HG03097 (cell line): ENCODE measurements at regions not wholly inside any gene's neighbourhood (a gene's known extent, or its start where the extent isn't known, plus 50 kb on each side); places are given as distances from the start of the nearest gene placed in this dataset.

Source experiments
- ATAC-seq: cut with Tn5 transposase; IDR thresholded peaks from one replicate; pipeline ENCODE4 v1.9.1; 2021; ENCODE audit not compliant: unreplicated experiment, low FRiP score

DNA sequence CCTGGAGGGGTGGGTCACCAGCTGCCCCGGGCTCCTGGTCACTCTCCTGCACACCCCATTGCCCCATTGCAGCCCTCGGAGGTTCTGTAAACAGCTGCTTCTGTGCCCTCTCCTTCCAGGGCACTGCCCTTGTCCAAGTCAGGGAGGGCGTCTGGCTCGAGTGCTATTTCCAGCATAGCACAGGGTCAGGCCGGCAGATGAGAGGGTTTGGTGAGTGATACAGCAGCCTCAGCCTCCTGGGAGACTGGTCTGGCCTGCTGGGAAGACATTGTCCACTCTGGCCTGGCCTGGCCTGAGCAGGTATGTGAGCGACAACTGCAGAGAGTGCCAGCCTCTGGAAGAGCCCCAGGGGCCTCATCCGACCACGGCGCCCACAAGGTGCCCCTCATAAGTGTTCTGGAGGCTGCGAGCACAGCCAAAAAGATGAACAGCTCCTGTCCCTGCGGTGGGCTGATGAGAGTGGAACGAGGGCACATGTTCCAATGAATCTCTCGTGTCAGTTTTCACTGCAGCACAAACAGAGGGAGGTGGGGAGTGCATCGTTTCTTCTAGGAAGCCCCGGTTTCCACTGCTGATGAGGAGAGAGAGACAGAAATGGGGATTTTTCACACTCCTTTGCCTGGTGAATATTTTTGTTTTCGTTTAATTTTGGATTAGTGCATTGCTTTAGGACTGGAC lies 105.8 kb upstream of the SDK2 start:
- ATAC-seq, result no peak

DNA sequence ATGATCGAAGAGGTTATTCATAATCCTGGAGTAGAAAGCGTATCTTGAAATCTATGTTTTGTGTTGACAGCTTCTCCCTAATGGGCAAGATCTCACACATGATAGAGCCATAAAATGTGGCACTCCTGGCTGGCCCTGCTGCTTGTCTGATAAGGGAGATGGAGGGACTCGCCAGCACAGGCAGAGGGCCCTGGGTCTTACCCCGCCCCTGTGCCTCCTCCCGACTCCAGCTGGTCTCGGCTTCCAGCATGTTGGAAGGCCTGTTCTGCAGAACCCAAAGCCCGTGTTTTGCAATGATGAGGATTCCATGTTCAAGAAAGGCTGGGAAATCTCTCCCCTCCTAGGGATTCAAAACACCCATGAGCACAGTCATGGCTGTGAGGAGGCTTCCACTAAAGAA lies 106.7 kb upstream of the SDK2 start:
- ATAC-seq, result no peak

DNA sequence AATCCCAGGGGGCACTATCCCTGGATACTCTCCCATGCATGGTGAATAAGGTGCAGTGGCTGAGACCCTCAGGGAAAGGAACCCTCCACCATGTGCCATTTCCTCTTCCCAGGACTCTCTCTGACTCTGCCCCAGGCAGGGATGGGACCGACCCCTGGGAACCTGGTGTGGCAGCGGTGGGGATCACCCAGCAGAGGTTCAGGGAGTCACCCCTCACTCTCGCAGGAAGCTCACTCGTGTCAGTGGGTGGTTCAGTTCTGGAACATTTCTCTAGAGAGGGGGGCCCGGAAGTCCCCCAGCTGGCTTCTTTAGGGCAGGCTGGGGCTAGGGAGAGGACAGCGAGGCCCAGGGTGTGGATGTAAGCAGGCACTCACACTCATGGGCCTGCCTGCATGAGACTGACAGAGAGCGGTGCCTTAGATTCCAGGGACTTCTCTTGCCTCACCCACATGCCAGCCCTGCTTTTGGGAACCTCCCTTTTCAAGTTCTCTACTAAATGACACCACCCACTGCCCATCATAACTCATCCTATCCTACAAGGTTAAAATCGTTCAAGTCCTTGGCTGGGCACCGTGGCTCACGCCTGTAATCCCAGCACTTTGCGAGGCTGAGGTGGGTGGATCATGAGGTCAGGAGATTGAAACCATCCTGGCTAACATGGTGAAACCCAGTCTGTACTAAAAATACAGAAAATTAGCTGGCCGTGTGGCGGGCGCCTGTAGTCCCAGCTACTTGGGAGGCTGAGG lies 109.7 kb upstream of the SDK2 start:
- ATAC-seq, result no peak

DNA sequence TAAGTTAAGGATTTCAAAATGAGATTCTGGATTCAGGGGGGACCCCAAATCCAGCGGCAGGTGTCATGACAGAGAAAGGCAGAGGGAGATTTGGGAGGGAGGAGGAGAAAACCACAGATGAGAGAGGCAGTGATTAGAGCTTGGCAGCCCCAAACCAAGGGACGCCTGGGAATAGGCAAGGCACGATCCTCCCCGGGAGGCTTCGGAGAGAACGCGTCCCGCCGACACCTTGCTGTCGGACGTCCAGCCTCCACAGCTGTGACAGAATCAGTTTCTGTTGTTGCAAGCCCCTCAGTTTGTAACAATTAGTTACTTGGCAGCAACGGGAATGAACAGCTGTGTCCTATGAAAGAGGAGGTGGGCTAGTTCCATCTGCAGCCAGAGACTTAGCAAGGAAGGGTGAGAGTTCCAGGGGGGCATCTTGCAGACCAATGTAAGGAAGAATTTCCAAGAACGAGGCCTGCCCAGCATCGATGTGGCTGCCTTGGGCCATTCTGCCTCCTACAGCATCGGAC lies 110.7 kb upstream of the SDK2 start:
- no peak for ATAC-seq

DNA sequence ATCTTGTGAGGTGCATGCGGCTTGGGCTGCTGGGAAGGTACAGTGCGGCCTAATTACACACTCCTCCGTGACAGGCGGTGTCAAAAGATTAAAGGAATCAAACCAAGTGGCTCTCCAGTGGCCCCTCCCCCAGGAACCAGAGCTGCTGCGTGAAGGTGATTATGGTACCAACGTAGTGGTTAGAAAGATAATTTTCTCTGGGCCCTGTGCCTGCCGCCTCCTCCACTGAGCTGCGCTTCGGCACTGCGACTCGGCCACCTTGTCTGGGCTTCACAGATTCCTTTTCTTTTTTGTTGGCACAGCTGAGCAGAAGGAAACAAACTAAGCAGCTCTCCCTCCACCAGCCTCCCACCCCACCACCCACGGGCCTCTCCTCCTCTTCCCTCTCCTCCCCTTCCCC lies 113.2 kb upstream of the SDK2 start:
- ATAC-seq, result no peak

DNA sequence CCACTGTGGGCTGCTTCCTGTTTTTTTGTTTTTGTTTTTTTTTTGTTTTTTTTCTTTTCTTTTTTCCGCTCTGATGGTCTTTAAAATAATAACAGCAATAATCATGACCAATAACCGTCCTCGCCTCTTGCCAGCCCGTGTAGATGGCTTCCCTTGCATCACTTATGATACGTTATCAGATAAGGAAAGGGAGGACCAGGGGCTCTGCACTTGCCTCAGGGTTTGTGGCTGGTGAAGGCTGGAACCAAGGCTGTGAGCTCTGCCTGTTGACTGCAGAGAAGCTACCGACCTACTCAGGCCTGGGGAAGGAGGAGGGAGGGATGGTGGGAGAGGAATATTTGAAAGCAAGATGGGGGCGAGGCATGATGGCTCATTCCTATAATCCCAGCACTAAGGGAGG lies 114.0 kb upstream of the SDK2 start:
- ATAC-seq, result no peak

DNA sequence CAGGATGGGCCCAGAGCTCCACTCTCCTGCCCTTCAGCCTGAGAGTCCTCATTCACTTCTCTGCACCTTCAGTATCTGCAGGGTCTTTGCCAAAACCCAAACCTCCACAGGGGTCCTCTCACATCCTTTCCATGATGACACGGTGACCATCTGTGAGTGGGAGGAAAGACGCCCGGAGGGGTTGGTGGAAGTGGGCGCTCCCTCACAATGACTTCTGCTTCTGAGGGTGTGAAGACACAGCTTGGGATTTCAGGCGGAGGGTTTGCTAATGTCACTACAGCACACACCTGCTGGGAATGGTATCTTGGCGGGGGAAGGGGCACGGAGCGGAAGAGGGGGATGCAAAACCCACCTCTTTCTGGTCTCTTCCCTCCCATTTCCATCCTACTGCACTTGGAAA lies 115.1 kb upstream of the SDK2 start:
- no peak for ATAC-seq

DNA sequence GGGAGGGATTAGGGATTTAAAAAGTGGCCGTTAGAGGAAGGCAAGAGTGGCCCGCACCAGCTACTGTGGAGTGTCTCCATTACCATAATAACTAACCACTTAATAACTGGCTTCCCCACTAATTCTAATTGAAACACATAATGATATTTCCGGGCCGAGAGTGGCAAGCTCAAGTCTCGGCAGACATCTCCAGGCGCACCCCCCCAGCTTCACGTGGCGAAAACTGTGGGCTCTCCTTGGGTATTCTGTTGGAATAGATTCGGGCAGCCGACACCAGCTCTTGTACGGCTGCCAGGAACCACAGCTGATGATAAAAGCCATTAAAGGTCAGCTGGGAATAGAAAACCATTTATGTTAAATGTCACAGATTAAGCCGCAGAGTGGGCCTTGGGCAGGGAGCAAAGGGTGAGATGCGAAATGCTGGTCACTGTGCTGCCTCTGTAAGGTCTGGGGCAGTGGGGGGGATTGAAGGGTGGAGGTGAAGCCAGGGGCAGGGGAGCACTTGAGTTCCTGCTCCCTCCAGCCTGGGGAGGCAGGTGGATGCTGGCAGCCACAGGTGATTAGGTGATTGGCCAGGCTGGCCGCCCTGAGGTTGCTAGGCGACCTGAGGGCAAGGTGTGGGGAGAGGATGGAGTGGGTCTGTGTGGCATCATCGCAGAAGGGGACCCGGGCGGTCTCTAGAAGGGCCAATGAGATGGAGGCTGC lies 115.6 kb upstream of the SDK2 start:
- no peak for ATAC-seq

DNA sequence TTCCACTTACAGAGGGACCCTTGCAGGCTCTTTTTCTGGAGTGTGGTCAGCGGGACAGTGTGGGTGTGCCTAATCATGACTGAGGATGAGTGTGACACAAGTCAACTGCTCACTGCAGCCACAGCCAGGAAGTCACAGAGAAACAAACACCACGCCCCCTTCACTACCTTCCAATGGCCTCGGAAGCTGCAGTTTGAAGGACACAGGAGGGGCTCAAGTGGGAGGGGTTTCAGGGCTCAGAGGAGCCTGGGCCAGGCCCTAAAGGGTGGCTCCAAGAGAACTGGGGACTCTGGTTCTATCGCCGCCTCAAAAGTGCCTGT lies 116.2 kb upstream of the SDK2 start:
- no peak for ATAC-seq

DNA sequence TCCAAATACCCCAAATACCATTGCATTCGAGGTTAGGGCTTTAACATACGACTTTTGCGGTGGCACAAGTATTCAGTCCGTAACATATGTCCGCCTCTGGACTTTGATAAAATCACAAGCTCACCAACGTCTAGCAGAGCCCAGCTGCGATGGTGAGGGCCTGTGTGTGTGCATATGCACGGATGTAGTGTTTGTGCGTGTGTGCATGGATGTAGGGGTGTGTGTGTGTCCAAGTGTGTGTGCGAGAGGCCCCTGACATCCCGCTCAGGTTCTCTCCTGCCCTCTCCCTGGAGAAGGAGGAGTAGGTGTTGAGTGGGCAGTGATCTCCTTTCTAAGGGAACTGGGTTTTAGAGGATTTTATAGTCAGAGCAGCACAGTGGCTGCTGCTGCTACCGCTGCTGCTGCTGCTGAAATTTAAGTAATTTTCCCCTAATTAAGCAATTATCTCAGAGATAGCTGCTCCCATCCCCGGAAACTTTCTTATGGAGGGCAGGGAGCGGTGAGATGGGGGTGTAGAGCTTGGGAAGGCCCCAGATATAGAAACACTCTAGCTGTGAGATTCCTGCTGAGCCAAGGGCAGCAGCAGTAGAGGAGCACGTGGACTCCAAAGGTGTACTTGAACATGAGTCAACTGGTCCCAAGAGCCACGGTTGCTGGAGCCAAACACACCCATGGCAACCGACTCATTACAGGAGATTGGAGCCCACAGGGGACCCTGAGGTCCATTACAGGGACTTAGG lies 121.7 kb upstream of the SDK2 start:
- no peak for ATAC-seq

DNA sequence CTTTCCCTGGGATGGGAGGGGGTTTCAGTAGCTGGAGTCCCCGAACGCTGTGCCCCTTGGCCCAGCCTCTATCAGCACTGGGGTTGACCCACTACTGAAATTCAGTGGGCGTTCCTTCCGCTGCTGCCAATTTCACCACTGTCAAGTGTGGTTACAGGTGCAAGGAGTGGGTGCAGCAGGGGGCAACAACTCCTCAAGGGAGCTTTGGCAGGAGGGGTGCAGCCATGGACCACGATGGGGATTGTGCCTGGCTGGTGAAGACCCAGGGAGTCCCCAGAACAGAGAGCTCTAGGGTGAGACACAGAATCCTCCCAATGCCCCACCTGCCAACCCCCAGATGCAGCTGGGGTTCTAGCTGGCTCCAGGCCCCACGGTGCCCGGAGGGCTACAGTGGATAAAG lies 123.5 kb upstream of the SDK2 start:
- ATAC-seq, result no peak

DNA sequence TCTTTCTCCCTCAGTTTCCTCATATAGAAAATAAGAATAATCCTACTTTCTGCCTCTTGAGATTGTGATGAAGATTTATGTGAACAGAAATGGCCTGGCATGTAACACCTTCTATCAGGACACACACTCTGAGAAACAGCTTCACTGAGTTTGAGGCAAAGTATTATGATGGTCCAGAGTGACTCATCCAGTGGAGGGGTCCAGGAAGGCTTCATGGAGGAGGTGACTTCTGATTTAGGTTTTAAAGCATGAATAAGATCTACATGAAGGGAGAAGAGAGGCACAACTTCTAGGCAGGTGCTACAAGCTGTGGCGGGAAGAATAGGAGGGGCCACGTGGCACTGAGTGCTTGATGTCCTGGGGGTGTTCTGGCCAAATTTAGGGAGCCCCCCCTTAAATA lies 124.4 kb upstream of the SDK2 start:
- ATAC-seq, result no peak

DNA sequence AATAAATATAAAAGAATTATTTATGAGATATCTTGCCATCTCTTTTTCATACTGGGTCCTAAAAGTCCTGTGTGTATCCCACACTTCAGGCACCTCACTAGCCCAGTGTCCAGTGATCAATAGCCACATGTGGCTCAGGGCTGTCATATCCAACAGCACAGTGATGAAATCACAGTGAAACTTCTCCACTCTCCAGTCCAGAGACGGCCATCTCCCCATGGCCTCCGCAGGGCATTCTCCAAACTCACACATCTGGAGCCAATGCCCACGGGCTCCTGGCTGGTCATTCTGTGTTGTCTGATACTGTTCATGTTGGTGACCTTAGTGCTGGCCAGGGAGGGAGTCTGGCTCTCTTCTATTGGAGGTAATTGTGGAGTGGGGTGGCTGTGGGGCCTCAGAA lies 125.2 kb upstream of the SDK2 start:
- no peak for ATAC-seq

DNA sequence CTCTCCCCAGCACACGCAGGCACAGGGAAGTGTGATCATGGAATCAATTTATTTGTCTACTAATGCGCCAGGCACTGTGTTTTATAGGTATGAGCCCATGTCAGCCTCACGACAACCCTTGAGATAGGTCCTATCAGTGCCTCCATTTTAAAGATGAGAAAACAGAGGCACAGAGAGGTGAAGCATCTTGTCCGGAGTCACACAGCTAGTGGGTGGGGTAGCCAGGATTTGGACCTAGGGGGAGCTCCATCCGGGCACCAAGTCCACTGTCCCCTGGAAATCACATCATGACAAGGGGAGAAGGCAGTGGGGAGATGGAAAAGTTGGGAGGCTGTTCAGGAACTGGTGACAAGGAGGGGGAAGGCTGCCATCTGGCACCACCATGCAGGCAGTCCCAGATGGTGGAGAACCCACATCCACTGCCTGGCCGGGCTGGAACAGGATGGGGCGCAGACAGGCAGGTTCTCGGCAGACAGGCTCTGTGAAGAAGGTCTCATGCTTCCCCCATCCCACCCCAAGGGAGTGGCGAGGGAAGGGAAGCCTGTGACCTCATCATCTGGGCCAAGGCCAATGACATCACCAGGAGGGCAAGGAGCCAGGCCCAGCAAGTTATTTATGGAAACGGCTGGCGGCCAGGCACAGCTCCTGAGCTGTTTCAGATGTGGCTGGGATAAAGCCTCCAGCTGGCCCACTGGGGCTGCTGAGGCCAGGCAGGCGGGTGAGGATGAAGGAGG lies 126.0 kb upstream of the SDK2 start:
- ATAC-seq, result no peak

DNA sequence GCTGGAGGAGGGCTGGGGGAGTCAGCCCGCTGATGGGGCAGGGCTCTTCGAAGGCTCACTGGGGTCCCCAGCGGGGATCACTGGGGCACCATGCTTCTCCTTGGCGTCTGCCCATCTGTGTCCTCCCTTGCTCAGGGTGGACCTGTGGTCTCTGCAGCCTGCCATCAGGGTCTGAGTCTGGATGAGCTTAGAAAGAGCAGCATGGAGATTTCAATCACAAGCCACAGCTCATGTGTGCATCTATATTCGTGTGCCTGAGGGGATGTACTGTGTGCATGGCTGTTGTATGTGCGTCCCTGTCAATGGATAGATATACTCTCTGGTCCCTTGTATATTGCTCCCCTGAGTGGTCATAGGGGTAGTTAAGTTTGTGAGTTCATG lies 126.6 kb upstream of the SDK2 start:
- ATAC-seq, result no peak

DNA sequence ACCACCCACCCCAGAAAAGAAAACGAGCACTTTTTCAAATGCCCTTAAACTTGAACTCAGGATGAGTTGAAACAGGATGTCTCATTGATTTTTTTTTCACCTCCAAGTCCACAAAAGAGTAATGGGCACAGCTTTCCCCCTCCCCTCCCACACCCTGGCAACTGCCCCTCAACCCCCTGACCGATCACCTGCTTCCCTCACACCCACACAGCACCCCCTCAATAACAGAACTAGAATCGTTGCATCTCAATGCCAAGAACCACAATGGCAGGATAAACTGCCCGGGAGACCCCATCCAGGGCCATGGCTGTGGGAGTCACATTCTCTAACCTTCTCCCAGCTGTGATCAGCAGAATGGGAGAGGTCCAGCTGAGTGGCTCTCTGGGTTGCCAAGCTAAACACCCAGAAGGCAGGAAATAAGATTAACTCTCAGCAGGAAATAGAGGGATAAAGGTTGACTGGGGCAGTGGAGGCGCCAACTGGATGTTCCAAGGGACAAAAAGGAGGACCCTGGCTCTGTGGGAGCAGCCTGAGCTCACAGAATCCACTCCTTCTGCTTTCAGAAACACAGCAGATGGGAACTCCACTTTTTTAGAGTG lies 128.0 kb upstream of the SDK2 start:
- no peak for ATAC-seq

DNA sequence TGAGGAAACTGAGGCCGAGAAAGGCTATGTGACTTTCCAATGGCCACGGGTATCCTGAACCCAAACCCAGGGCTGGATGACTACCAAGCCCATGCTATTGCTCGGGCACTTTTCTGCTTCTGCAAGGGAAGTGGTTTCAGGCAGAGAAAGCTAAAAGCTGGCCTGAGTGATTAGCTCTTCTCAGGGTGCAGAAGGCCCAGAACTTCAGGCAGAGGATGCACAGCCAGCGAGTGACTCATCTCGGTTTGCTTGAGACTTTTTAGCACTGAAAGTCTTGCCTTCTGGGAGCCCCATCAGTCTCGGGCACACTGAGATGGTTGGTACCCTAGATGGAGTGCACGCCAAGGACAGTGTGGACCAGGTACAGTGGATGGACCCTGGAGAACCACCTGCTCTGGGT lies 129.5 kb upstream of the SDK2 start:
- no peak for ATAC-seq

DNA sequence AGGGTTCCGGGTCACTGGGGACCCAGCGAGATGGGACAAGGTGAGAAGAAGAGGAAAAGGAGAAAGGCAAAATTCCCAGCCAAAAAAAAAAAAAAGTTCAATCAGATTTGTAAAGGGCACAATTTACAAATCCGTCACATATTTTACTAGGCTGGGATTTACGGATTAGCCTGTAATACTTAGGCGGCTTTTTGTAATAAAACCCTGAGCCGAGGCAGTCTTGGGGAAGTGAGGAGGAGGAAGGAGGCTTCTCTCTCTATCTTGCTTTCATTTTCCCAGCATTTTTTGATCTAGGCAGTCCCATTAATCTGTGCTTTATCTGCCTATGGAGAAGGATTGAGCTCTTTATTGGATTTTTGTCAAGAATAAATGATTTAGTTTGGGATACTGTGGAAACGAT lies 130.6 kb upstream of the SDK2 start:
- ATAC-seq, result no peak

DNA sequence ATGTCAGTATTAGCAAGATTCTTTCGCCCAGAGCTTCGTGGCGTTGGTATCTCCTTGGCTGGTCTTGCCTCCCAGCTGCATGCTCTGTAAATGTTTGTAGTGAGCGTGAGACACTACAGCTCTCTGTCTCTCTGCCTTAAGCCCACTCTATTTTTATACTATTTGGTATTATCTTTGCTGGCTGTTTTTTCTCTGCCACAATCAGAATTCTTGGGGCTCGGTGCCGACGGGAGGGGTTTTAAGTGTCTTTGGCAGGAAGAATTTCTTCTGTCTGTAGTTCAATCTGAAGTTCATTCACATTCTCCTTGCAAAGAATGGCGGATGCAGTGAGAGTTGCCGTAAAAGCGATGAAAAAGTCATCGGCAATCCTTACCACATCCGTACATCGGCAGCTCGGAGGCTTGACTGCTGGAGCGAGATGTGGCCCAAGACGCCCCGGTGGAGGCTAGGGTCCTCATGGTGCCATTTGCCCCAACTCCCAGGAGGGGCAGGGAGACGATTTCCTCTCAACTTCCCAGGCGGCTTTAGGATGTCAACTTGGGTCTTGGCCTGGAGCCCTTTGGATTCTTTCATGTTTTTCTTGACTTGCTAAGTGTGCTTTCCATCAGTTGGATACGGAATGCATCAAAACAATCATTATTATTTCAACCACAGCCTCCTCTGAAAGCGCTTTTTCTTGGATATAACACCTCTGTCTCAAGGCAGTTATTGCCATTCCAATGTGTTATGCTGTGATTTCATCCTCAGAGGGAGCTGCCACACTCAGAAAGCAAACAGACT lies 132.3 kb upstream of the SDK2 start:
- no peak for ATAC-seq

DNA sequence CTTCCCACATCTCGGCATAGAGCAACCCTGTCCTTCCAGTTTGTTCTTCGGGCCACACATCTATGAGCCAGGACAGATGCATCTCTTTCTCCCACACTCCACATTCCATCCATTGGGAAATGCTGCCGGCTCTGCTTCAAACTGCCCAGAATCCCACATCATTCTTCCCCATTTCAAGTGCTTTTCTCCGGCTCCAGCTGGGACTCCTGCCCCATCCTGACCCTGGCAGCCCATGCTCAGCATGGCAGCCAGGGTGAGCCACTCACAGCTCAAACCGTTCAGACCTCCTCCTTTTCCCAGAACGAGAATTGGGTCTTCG lies 132.8 kb upstream of the SDK2 start:
- ATAC-seq, result no peak
